ENCODE measurements at regions not wholly inside any gene's neighbourhood (a gene's known extent, or its start where the extent isn't known, plus 50 kb on each side); places are given as distances from the start of the nearest gene placed in this dataset.
"Not testable (repeated sequence)": the region's sequence is repeated elsewhere in the genome, so short reads cannot be mapped to it uniquely, and the experiment has no call there.

DNA sequence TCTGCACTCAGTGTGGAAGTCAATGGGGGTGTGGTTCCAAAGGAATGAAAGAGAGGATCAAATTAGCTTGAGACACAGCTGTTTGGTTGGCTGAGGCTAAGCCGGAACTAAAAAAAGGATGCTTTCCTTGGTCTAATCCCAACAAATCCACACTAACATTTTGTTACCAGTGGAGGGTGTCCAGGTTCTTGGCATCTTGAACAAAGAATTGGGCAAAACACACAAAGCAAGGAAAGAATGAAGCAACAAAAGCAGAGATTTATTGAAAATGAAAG is 278.6 kb upstream of the PLET1 start:
- DNase-seq (ENCODE audit: low read depth in 2 of 2) = not testable (repeated sequence)

GRCh38 chr11:112539741-112540140 is 279.1 kb upstream of the PLET1 start:
- DNase-seq (ENCODE audit: low read depth in 2 of 2) = no peak

DNA sequence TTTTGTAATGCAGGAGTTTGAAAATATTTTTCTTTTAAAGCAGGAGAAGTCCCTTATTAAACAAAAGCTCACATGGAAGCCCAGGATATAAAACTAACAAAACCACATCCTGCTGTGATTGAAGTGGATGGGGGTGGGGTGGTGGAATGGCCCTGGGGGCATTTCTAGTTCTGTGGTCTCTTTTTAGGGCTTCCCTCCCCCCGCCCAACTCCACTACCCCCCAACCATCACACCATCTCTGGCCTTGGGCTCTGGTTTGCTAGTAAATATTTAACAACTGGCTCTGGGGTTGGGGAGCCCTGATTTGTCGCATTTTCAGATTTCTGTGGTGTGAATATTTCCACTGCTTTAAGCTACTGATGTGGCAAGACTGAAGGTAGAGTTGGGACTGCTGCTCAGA is 279.6 kb upstream of the PLET1 start:
- DNase-seq (ENCODE audit: low read depth in 2 of 2) = no peak

DNA sequence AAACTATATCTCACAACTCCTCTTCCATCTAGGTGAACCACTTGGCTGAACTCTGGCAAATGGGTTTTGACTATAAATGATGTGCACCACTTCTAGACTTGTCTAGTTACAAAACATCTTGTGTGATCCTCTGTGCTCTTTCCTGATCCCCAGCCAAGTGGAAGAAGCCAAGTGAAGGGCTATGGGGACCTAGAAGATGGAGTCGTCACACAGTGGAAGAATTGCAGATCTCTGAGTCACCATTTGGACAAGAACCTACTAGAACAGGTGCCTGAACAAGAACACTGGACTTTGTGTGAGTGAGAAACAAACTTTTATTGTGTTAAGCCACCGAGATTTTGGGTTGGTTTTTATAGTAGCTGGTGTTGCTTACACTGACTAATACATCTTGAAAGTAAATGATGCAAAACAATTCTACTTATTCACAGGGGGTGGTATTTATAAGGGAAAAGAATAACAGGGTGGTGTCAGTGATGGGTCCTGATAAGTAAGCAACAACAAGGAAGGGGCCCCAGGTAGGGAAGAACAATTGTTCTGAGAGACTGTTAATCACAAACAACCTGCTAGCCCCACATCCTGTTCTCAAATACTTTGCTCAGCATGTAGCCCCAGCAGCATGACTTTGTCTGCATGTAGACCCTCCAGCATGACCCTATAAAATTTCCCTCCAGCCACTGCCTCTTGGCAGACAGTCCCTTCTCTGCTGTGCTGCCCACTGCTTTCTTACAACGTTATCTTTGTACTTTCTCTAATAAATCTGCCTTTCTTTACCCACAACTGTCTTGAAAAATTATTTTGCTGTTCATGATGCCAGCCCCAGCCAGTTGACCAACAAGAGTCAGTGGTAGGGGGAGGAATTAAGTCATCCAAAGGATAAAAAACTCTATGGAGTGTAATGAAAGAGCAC is 280.7 kb upstream of the PLET1 start:
- no peak for DNase-seq (ENCODE audit: low read depth in 2 of 2)

- no peak for DNase-seq (ENCODE audit: low read depth in 2 of 2)
These were observed 281.8 kb upstream of the PLET1 start for GRCh38 chr11:112542479-112542878.

DNA sequence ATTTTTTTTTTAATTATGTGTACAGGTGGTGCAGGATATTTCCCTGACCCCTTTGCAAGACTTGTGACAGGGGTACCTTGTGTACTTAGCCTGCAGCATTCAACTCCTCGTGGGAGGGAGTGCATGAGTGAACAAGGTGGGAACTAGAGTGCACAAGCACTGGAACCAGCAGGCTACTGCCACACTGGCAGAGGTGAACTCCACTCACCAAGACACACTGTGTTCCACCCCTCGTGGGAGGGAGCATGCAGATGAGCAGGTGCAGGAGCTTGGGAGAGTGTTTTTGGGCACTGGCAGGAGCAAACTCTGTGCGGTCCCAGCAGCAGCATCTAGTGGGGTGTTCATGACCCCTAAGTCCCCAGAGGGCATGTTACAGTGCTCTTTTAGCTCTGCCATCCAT is 282.7 kb upstream of the PLET1 start:
- no peak for DNase-seq (ENCODE audit: low read depth in 2 of 2)

- no peak for DNase-seq (ENCODE audit: low read depth in 2 of 2)
These were observed 288.0 kb upstream of the PLET1 start for GRCh38 chr11:112548641-112549040.

DNA sequence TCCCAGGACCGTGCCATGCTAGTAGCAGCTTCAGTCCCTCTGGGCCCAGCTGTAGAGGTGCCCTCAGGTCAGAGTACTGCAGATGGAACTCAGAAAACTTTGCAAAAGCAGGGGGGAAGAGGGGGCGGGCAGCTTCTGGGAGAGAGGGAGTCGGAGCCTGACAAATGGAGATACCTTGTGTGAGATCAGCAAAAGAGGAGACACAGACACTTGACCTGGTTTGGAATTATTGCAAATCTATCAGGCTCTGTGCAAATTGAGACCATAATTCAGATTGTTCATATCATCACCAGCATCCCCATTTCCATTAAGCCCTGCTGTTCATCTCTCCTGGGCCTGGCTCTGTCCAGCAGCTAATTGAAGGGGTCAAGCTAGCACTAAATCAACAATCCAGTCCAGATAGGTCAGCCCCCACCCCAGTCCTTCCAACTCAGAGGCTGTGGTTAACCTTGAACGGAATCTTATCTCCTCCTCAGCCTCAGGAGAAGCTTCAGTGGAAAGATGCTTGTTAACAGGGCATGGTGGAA is 292.6 kb upstream of the PLET1 start:
- DNase-seq (ENCODE audit: low read depth in 2 of 2) = no peak

DNA sequence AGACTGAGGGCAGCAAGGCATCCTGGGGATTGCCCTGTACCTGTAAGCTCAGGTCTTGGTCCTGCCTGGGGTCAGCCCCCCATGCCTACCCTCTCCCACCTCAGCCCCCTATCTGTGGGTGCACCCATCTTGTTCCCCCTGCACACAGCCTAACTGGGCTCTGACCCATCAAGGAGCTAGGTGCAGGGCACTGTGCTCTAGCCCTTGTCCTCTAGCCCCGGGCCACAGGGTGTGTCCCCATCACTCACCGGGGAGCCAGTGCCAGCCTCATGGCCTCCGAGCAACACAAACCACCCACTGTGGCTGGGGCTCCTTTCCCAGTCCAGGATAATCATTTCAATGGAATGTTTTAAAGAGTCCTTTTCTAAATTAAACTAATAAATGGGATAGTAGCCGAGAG is 293.9 kb upstream of the PLET1 start:
- no peak for DNase-seq (ENCODE audit: low read depth in 2 of 2)

GRCh38 chr11:112555491-112556364 is 295.1 kb upstream of the PLET1 start:
- peak; percentile 19 to 51 for DNase-seq (ENCODE audit: low read depth in 2 of 2)

- no peak for DNase-seq (ENCODE audit: low read depth in 2 of 2)
These were observed 298.0 kb upstream of the PLET1 start for GRCh38 chr11:112558691-112559090.

DNA sequence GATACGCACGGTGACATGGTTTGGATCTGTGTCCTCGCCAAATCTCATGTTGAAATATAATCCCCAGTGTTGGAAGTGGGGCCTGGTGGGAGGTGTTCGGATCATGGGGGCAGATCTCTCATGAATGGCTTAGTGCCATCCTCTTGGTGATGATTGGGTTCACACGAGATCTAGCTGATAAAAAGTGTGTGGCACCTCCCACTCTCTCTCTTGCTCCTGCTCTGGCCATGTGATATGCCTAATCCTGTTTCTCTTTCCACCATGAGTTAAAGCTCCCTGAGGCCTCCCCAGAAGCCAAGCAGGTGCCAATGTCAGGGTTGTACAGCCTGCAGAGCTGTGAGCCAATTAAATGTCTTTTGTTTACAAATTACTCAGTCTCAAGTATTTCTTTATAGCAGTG is 303.1 kb upstream of the PLET1 start:
- DNase-seq (ENCODE audit: low read depth in 2 of 2) = no peak

DNA sequence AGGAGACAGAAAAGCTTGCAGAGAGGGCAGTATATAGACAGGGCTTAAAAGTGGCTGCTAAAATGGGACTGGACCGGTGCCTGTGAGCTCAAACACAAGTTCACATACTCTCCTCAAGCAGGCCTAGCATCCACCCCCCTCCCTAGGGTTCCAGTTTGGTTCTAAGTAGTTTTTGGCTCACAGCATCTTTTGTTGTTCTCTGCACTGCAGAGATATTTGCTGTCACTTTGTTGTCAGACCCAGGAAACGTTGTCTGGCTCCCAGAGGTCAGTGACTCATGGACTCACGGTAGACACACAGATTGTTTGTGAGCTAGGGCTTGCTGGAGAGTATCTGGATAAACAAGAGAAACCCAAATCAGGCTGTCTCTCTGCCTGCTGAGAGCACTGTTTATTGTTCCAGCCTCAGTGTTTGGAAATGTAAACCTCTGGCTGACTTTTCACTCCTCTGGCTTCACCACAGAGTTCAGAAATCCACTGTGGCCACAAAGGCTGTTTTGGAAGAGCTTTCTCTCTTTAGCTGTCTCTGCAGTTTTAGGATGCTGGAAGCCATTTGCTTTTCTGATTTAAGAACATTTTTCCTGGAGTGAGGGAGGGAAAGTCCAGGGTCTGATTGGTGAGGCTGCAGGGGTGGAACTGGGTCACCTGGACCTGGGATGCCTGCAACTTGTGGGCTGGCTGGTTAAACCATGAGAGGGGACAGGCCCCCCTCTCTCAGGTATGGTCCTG is 303.7 kb upstream of the PLET1 start:
- DNase-seq (ENCODE audit: low read depth in 2 of 2) = no peak

DNA sequence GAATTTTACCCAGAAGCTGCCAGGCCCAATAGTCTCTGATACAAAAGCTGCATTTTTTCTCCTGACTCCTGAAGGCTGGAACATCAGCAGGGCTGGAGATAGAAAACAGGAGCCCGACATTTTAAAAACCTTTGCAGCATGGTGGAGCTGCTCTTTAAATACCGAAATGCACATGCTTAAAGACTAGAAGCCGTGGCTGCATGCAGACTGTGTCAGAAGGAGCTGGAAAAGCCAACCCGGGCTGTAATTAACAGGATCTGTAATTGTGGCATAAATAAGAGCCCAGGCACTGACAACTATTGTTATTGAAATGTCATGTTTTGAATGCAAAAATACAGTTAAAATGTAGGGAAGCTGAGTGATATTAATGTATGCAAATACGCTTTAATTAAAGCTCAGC is 304.9 kb upstream of the PLET1 start:
- no peak for DNase-seq (ENCODE audit: low read depth in 2 of 2)

- DNase-seq (ENCODE audit: low read depth in 2 of 2) = no peak
These were observed 305.5 kb upstream of the PLET1 start for GRCh38 chr11:112566124-112566523.

DNA sequence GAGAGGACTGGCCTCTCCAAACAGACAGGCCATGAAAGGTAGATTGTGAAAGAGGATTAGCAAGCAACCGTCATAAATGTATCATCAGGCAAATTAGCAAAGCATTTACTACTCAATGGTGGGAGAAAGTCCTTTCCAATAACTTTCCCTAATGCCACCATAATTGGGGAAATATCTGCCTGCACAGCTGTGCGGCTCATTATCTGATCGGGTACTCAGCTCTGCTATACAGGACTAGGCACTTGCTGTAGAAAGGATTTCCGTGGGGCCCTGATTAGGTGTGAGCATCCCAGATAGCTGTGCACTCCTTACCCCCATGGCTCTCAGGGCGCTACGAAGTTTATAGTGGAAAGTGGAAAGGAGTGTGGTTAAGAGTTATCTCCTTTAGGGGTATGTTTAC is 309.7 kb upstream of the PLET1 start:
- DNase-seq (ENCODE audit: low read depth in 2 of 2) = no peak

- no peak for DNase-seq (ENCODE audit: low read depth in 2 of 2)
These were observed 318.6 kb upstream of the PLET1 start for GRCh38 chr11:112579282-112579681.

DNA sequence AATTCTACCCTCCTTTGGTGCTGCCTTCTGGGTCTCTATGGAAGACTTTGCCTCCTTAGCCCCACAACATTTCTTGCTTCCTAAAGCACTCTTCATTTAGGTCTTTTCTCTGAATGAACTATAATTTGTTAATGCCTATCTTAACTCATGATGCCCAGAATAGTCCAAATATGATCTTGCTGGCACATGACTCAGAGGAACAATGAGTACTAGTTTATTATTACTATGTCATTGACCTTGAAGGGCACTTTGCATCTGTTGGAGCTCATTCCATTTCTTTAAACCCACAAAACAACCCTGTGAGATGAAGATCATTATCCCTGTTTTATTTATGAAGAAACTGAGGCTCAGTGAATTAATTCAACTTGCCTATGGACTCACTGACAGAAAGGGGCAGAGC is 320.2 kb upstream of the PLET1 start:
- no peak for DNase-seq (ENCODE audit: low read depth in 2 of 2)

DNA sequence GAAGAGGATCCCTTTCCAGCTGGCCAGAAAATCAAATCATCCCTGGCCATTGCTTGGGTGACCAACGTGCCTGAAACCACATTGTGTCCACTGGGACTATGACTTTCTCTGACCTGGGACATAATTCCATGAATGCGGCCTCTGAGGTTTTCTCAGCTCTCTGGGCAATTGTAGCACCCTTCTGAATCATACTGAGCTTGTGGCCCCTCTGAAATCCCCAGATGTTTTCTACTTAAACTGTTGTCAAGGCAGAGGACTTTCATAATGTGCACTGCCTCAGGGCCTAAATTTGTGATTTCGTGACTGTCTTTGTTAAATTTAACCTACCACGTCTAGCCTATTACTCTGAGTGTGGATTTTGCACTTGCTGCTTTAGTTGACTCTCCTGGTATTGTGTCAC is 321.1 kb upstream of the PLET1 start:
- DNase-seq (ENCODE audit: low read depth in 2 of 2) = no peak

- no peak for DNase-seq (ENCODE audit: low read depth in 2 of 2)
These were observed 321.7 kb upstream of the PLET1 start for GRCh38 chr11:112582366-112582765.

- DNase-seq (ENCODE audit: low read depth in 2 of 2) = no peak
These were observed 322.7 kb upstream of the PLET1 start for GRCh38 chr11:112583261-112583893.

DNA sequence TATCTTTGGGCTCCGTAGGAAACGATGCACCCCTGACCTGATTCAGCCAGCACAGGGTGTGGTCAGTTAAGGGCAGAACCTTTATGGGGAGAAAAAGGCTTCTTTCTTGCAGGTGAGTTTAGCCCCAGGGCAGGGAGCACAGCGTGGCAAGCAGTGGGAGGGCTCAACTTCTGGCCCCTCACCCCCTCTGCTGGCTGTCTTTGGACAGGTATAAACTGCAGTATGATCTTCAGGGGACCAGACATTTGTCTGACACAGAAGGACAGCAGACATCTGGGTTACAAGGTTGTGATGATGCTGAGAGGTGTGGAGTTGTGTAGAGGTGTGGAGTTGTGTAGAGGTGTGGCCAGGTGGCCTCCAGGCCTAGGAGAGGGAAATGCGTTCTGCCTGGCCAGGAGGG is 324.0 kb upstream of the PLET1 start:
- DNase-seq (ENCODE audit: low read depth in 2 of 2) = no peak
